Ishikawa (cell line): ENCODE measurements at regions not wholly inside any gene's neighbourhood (a gene's known extent, or its start where the extent isn't known, plus 50 kb on each side); places are given as distances from the start of the nearest gene placed in this dataset.

Experiments used
- CEBPB ChIP-seq: IDR thresholded peaks from 2 replicates; pipeline ENCODE4 v1.6.1; 2012
- CREB1 ChIP-seq: IDR thresholded peaks from 2 replicates; pipeline ENCODE4 v1.6.1; 2012; ENCODE audit warnings: low read depth
- EGR1 ChIP-seq: IDR thresholded peaks from 2 replicates; pipeline ENCODE4 v1.6.1; 2012
- EP300 ChIP-seq: IDR thresholded peaks from 2 replicates; pipeline ENCODE4 v1.6.1; 2012; ENCODE audit warnings: borderline replicate concordance
- FOXM1 ChIP-seq: IDR thresholded peaks from 2 replicates; pipeline ENCODE4 v1.6.1; 2012; ENCODE audit warnings: low read depth, borderline replicate concordance
- NFIC ChIP-seq: IDR thresholded peaks from 2 replicates; pipeline ENCODE4 v1.6.1; 2012
- RAD21 ChIP-seq: IDR thresholded peaks from 2 replicates; pipeline ENCODE4 v1.6.1; 2012; ENCODE audit warnings: low read depth
- REST ChIP-seq: IDR thresholded peaks from 2 replicates; pipeline ENCODE4 v1.6.1; 2012; ENCODE audit warnings: low read depth, mild to moderate bottlenecking
- TAF1 ChIP-seq: IDR thresholded peaks from 2 replicates; pipeline ENCODE4 v1.6.1; 2012; ENCODE audit warnings: low read depth, mild to moderate bottlenecking
- TCF12 ChIP-seq: IDR thresholded peaks from 2 replicates; pipeline ENCODE4 v1.6.1; 2012; ENCODE audit warnings: low read depth
- TEAD4 ChIP-seq: IDR thresholded peaks from 2 replicates; pipeline ENCODE4 v1.6.1; 2012
- USF1 ChIP-seq: IDR thresholded peaks from 2 replicates; pipeline ENCODE4 v1.6.1; 2012
- YY1 ChIP-seq: IDR thresholded peaks from 2 replicates; pipeline ENCODE4 v1.6.1; 2012; ENCODE audit warnings: low read depth
- ZBTB7A ChIP-seq: IDR thresholded peaks from 2 replicates; pipeline ENCODE4 v1.6.1; 2012; ENCODE audit warnings: low read depth
- TF ChIP-seq, protein P1 (sequence below): IDR thresholded peaks from 2 replicates; pipeline ENCODE4 v1.6.1; 2012

DNA sequence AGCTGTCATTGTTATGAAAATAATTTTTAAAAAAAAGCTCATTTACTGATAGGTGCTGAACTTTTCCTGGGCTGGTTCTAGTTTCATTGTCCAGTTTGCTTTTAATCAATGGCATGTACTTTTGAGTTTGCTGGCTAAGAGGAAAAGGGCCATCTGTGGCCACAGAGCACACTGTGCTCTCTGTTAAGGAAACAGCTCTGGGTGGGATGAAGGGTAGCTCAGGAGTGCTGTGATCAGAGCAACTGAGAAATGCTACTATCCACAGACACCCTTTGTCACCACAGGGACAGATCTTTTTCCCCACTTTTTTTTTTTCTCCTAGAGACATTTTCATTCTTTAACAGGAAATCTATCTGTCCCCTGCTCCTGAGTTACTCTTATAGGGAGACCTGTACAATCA, 387.1 kb upstream of the PRICKLE1 start:
- TF ChIP-seq CEBPB (no peak), EGR1 (no peak), TCF12 (no peak), ZBTB7A (no peak), NFIC (no peak), USF1 (no peak), RAD21 (no peak), CREB1 (no peak), TAF1 (no peak), FOXM1 (no peak), TEAD4 (no peak), EP300 (no peak), YY1 (no peak), REST (no peak)
- TF ChIP-seq, protein P1, sequence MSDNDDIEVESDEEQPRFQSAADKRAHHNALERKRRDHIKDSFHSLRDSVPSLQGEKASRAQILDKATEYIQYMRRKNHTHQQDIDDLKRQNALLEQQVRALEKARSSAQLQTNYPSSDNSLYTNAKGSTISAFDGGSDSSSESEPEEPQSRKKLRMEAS: no peak

DNA sequence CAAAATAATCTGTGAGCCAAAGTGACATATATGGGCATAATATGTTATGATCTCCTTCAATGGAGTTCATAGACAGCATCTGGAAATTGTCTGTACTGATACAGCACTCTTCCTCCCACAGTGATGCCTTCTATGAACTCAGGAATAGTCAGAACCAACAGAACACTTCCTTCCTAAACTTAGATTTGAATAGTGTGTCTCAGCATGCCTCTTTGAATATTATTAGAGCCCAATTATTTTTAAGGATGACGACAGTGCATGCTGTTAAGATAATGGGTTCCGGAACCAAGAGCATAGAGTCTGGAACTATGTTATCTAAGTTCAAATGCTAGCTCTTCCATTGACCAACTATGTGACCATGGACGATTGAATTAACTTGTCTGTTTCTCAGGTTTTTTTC, 386.6 kb upstream of the PRICKLE1 start:
- TF ChIP-seq USF1 (no peak), TAF1 (no peak), TEAD4 (no peak), REST (no peak), FOXM1 (no peak), CEBPB (no peak), ZBTB7A (no peak), RAD21 (no peak), EP300 (no peak)

DNA sequence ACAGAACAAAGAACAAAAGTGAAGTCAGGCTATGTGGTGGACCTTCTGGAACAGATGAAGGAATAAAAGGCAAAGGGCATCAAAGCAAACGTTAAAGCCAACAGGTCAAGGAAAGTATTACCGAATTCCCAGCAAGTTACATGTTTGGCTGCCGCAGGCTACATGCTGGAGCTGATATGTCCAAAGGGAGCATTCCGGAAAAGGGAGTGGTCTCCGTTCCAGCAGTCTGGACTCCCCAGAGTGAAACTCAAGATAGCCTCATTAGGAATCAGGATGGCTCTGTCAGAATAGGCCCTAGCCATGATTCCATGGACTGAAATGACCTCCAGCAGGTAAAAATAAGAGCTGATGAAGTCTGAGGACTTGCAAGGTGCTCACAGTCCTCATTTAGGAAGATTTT, 379.8 kb upstream of the PRICKLE1 start:
- TF ChIP-seq RAD21 (no peak), TCF12 (no peak), CREB1 (no peak), EGR1 (no peak), ZBTB7A (no peak), NFIC (no peak), CEBPB (no peak), FOXM1 (no peak), USF1 (no peak)
- TF ChIP-seq, protein P1: no peak

DNA sequence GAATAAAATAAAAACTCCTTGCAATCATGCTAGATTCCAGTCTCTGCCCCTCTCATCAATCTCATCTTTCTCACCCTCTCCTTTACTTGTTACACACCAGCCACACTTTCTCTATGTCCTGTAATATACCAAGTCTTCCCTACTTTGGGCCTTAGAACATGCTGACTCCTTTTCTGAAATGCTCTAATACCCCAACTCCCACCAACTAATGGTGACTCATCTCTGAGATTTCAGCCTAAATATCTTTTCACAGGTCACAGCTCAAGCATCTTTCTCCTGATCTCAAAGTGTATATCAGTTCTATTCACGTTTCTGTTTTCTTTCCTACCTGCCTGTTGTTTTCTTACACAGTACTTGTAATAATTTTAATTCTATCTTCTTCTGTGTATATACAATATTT, 378.9 kb upstream of the PRICKLE1 start:
- TF ChIP-seq TAF1: no peak
- TF ChIP-seq CREB1: no peak
- no peak for TF ChIP-seq YY1
- TF ChIP-seq NFIC: no peak
- no peak for TF ChIP-seq CEBPB
- no peak for TF ChIP-seq REST
- no peak for TF ChIP-seq TCF12
- TF ChIP-seq, protein P1: no peak
- TF ChIP-seq RAD21: no peak
